Right lobe of liver (tissue), 6 donors: ENCODE measurements at regions not wholly inside any gene's neighbourhood (a gene's known extent, or its start where the extent isn't known, plus 50 kb on each side); places are given as distances from the start of the nearest gene placed in this dataset.

Experiments used
- ATAC-seq, 4 donors: fragments of 200-7000 bp; cut with Tn5 transposase; one replicate each; pipeline ENCODE4 v1.9.1; 2020; ENCODE audit warnings: mild to moderate bottlenecking in 4 of 4, moderate library complexity in 4 of 4
- DNase-seq, 3 donors: peaks; one replicate each; pipeline ENCODE4 v3.0.0-alpha.2; 2020
- H3K27ac ChIP-seq, 3 donors: fragments of 200-600 bp; one replicate each; pipeline ENCODE4 v1.8.0; 2022
- H3K27me3 ChIP-seq, 2 donors: fragments of 200-600 bp; one replicate each; pipeline ENCODE4 v1.8.0; 2022
- H3K36me3 ChIP-seq, 4 donors: fragments of 200-600 bp; sonication (generic) in 1 of 4; one replicate each; pipeline versions ENCODE4 v1.5.1 to v1.8.0; 2017 to 2022; ENCODE audit warnings: control low read depth in 1 of 4
- H3K4me1 ChIP-seq, 4 donors: fragments of 200-600 bp; sonication (generic) in 1 of 4; one replicate each; pipeline versions ENCODE4 v1.5.1 to v1.8.0; 2017 to 2022; ENCODE audit warnings: control low read depth in 1 of 4
- H3K4me3 ChIP-seq, 3 donors: fragments of 200-600 bp; one replicate each; pipeline ENCODE4 v1.8.0; 2022
- H3K9me3 ChIP-seq, 4 donors: fragments of 200-600 bp; sonication (generic) in 1 of 4; one replicate each; pipeline versions ENCODE4 v1.5.1 to v1.8.0; 2017 to 2022; ENCODE audit warnings: control low read depth in 1 of 4
- POLR2A ChIP-seq: fragments of 450-650 bp; IDR thresholded peaks from one replicate; pipeline ENCODE4 v1.6.1; 2017; ENCODE audit warnings: antibody characterized with exemption, mild to moderate bottlenecking
- WGBS: methylation state at CpG from one replicate; pipeline ENCODE4 v1.1.6; 2018; ENCODE audit warnings: low coverage, low lambda C conversion rate; ENCODE audit not compliant: insufficient coverage; ENCODE audit errors: missing lambda C conversion rate; 5-methylcytosine and 5-hydroxymethylcytosine counted together
- intact Hi-C, 2 donors: fragments of 100-400 bp; cut with DNase I; formaldehyde crosslinking; loops; one replicate each; pipeline versions ENCODE4 v1.11.2 to v1.14.1; 2022
- TF ChIP-seq, protein P1 (sequence below), 4 donors: fragments of 200-600 bp in 3 of 4; fragments of 450-650 bp in 1 of 4; IDR thresholded peaks; one replicate each; pipeline versions ENCODE4 v1.5.1 to v1.8.0; 2016 to 2022; ENCODE audit warnings: antibody characterized with exemption in 4 of 4, mild to moderate bottlenecking in 2 of 4
- donor health status: DM: no; HTN: yes; CAD: no.
- donor health status: DM: no; HTN: no; CAD: no.
- donor health status: DM: no; HTN: no; CAD: no.
- donor health status: DM: no; HTN: yes; CAD: no.
- donor health status: DM: no; HTN: yes; CAD: no.

DNA sequence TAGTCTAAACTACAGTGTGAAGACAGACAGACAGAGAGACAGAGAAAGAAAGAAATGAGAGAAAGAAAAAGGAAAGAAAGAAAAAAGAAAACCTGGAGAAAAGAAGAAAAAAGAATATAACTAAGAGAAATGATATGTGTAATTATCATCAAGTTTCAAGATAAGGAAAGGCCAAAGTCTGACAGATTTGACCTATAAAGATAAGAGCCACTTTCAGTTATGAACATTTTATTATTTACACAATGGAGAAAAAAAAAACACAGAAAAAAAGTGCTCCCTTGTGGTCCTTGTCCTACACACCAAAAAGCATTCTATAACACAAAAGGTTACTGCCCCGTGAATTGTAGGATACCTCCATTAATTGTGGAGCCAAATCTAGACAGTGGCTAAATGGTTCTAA, 937.2 kb upstream of the DDX18 start:
- H3K4me3 ChIP-seq, result no peak overlapping the region

DNA sequence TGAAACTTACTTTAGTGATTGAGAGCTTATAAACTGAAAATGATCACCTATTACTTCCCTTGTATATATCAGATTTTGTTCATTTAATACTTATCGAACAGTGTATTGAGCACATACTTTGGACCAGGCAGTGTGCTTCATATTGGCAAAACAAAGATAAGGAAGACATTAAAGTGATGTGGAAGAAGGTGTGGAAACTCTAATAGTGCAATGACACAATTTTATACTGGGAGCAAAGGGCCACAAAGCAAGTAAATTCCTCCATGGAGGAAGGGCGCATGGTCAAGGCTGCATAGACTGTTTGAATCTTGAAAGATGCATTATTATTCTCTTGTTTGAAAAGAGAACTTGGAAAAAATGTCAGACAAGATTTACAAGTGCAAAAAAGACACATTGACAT, 936.5 kb upstream of the DDX18 start:
- Histone ChIP-seq H3K4me3 (no peak overlapping the region), H3K9me3 (no peaks in the 10 kb centered on the region), H3K4me1 (no peaks in the 10 kb centered on the region), H3K27me3 (no peaks in the 10 kb centered on the region), H3K36me3 (no peaks in the 10 kb centered on the region), H3K27ac (no peak overlapping the region)
- DNase-seq (no peak), ATAC-seq (no peak)
- intact Hi-C loops, result no loop called here
- TF ChIP-seq POLR2A, result no peak
- TF ChIP-seq, protein P1, sequence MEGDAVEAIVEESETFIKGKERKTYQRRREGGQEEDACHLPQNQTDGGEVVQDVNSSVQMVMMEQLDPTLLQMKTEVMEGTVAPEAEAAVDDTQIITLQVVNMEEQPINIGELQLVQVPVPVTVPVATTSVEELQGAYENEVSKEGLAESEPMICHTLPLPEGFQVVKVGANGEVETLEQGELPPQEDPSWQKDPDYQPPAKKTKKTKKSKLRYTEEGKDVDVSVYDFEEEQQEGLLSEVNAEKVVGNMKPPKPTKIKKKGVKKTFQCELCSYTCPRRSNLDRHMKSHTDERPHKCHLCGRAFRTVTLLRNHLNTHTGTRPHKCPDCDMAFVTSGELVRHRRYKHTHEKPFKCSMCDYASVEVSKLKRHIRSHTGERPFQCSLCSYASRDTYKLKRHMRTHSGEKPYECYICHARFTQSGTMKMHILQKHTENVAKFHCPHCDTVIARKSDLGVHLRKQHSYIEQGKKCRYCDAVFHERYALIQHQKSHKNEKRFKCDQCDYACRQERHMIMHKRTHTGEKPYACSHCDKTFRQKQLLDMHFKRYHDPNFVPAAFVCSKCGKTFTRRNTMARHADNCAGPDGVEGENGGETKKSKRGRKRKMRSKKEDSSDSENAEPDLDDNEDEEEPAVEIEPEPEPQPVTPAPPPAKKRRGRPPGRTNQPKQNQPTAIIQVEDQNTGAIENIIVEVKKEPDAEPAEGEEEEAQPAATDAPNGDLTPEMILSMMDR (IDR thresholded peaks at IDR 0.05), result no peak
- 47% methylated on average over 2 of the region's 2 CpGs for WGBS

More for the DNA sequence above, 937.2 kb upstream of the DDX18 start:
- intact Hi-C loops, result no loop called here
- DNase-seq, result no peak
- H3K9me3 ChIP-seq, result no peaks in the 10 kb centered on the region
- H3K36me3 ChIP-seq, result no peaks in the 10 kb centered on the region
- H3K27ac ChIP-seq, result no peak overlapping the region
- no peaks in the 10 kb centered on the region for H3K27me3 ChIP-seq
- ATAC-seq, result no peak
- H3K4me1 ChIP-seq, result no peaks in the 10 kb centered on the region
- WGBS, result 57% methylated on average over 1 of the region's 1 CpG
- no peak for TF ChIP-seq POLR2A
- TF ChIP-seq, protein P1 (IDR thresholded peaks at IDR 0.05), result no peak

DNA sequence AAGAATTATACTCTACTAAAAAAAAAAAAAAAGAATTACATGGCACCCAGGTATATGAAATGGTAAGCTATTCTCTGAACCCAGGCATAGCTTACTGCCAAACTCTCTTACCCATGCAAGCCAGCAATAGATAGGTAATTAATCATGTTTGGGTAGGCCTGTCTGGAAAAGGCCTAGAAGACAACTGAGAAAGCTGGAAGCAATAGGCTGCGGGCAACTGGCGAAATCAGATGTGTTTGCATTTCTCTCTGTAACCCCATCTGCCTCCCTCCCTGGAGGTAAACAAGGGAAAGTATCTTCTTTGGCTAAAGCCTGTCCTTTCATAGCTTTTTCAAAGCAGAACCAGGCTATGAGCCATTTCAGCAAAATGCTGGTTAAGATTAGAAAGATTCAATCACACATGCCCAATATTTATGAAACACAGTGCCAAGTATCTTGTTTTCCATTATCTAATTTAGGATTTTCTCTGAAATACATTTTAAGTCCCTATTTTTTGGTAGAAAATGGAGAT, 934.8 kb upstream of the DDX18 start:
- Histone ChIP-seq H3K9me3 (no peaks in the 10 kb centered on the region), H3K27me3 (no peaks in the 10 kb centered on the region), H3K4me1 (no peaks in the 10 kb centered on the region), H3K36me3 (no peaks in the 10 kb centered on the region), H3K27ac (no peak overlapping the region), H3K4me3 (no peak overlapping the region)
- no peak for ATAC-seq
- DNase-seq, result no peak
- WGBS, result 38% methylated on average over 2 of the region's 2 CpGs
- TF ChIP-seq, protein P1 (IDR thresholded peaks at IDR 0.05), result no peak
- no peak for TF ChIP-seq POLR2A
- intact Hi-C loops, result no loop called here

DNA sequence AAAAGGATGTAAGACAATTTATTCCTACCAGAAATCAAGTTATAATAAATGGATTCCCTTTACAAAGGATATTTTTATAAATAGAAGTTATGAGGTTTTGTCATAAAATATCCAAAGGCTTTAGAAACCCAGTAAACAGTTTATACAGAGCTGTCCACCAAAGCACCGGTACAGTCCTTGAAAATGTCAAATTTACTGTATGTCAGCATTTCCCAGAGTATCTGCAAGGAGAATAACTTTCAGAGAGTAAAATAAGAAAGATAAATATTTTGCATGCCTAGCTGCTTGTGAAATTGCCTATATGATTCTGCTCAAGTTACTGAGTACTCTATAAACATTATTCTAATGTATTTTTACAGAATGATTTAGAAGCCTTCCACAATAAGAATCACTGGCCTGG, 923.3 kb upstream of the DDX18 start:
- WGBS, result 78% methylated on average over 1 of the region's 1 CpG

More for the DNA sequence above, 923.3 kb upstream of the DDX18 start:
- ATAC-seq (no peak), DNase-seq (no peak)
- no peaks in the 10 kb centered on the region for H3K36me3 ChIP-seq
- intact Hi-C loops, result no loop called here
- H3K27ac ChIP-seq, result no peak overlapping the region
- no peaks in the 10 kb centered on the region for H3K4me1 ChIP-seq
- TF ChIP-seq POLR2A, result no peak
- TF ChIP-seq, protein P1 (IDR thresholded peaks at IDR 0.05), result no peak
- no peaks in the 10 kb centered on the region for H3K9me3 ChIP-seq
- no peak overlapping the region for H3K4me3 ChIP-seq
- H3K27me3 ChIP-seq, result no peaks in the 10 kb centered on the region
